Gastroesophageal sphincter (tissue), 4 donors: ENCODE measurements at regions not wholly inside any gene's neighbourhood (a gene's known extent, or its start where the extent isn't known, plus 50 kb on each side); places are given as distances from the start of the nearest gene placed in this dataset.

Source experiments
- ATAC-seq: fragments of 150-250 bp; one replicate; pipeline ENCODE4 v1.9.1; 2016; ENCODE audit warnings: mild to moderate bottlenecking, moderate library complexity
- H3K27ac ChIP-seq, 4 donors: fragments of 200-600 bp; sonication (generic) in 3 of 4; 1 replicate in 3 of 4; 2 replicates in 1 of 4; pipeline ENCODE4 v1.5.1; 2016 to 2019
- H3K27me3 ChIP-seq: fragments of 200-600 bp; sonication (generic); one replicate; pipeline ENCODE4 v1.5.1; 2019
- H3K36me3 ChIP-seq, 2 donors: fragments of 200-600 bp; sonication (generic); one replicate each; pipeline ENCODE4 v1.5.1; 2019; ENCODE audit warnings: control low read depth in 1 of 2
- H3K4me1 ChIP-seq, 3 donors: fragments of 200-600 bp; sonication (generic); 1 replicate in 2 of 3; 2 replicates in 1 of 3; pipeline ENCODE4 v1.5.1; 2016 to 2019; ENCODE audit warnings: control low read depth in 2 of 3
- H3K4me3 ChIP-seq, 2 donors: fragments of 200-600 bp; sonication (generic); one replicate each; pipeline ENCODE4 v1.5.1; 2019; ENCODE audit warnings: mild to moderate bottlenecking in 1 of 2, moderate library complexity in 1 of 2
- H3K9me3 ChIP-seq, 3 donors: fragments of 200-600 bp; sonication (generic); one replicate each; pipeline ENCODE4 v1.5.1; 2017 to 2019; ENCODE audit warnings: control low read depth in 2 of 3
- CTCF ChIP-seq, 4 experiments: fragments of 200-600 bp in 2 of 4; fragments of 450-650 bp in 2 of 4; sonication (generic) in 1 of 4; IDR thresholded peaks; one replicate each; pipeline ENCODE4 v1.5.1; 2017 to 2019; ENCODE audit warnings: antibody characterized with exemption in 4 of 4, mild to moderate bottlenecking in 2 of 4, moderate library complexity in 2 of 4
- EP300 ChIP-seq: sonication (generic); formaldehyde crosslinking; IDR thresholded peaks from one replicate; pipeline ENCODE4 v1.6.1; 2017; ENCODE audit warnings: antibody characterized with exemption, mild to moderate bottlenecking
- POLR2A ChIP-seq, 2 donors: fragments of 450-650 bp; IDR thresholded peaks; one replicate each; pipeline ENCODE4 v1.6.1; 2017; ENCODE audit warnings: antibody characterized with exemption in 2 of 2, mild to moderate bottlenecking in 2 of 2, moderate library complexity in 1 of 2
- POLR2AphosphoS5 ChIP-seq: sonication (generic); formaldehyde crosslinking; IDR thresholded peaks from one replicate; pipeline ENCODE4 v1.6.1; 2017; ENCODE audit warnings: antibody characterized with exemption
- WGBS, 2 donors: methylation state at CpG; one replicate each; pipeline ENCODE4 v1.1.5; 2018; ENCODE audit warnings: low coverage in 1 of 2; 5-methylcytosine and 5-hydroxymethylcytosine counted together

GRCh38 chr15:26352909-26353308 lies 420.0 kb downstream of the GABRB3 start:
- no peak for ATAC-seq
- Histone ChIP-seq H3K4me3 (no peak overlapping the region), H3K4me1 (no peaks in the 10 kb centered on the region), H3K9me3 (peaks cover 0 to 9% (median 0%) of the 10 kb centered on the region in 3 donors), H3K36me3 (no peaks in the 10 kb centered on the region), H3K27ac (no peak overlapping the region), H3K27me3 (no peaks in the 10 kb centered on the region)
- TF ChIP-seq POLR2AphosphoS5 (no peak), CTCF (IDR thresholded peaks at IDR 0.05) (no peak), POLR2A (IDR thresholded peaks at IDR 0.05) (no peak), EP300 (no peak)
- WGBS, 2 donors: 79 to 83% methylated on average over 1 to 3 of the region's 4 CpGs

GRCh38 chr15:26352406-26352805 lies 420.5 kb downstream of the GABRB3 start:
- no peak for TF ChIP-seq EP300
- no peak for TF ChIP-seq CTCF (IDR thresholded peaks at IDR 0.05)
- TF ChIP-seq POLR2A (IDR thresholded peaks at IDR 0.05): no peak
- no peak for TF ChIP-seq POLR2AphosphoS5
- Histone ChIP-seq H3K27me3 (no peaks in the 10 kb centered on the region), H3K4me3 (no peak overlapping the region), H3K4me1 (no peaks in the 10 kb centered on the region), H3K9me3 (peaks cover 0 to 9% (median 0%) of the 10 kb centered on the region in 3 donors), H3K36me3 (no peaks in the 10 kb centered on the region), H3K27ac (no peak overlapping the region)
- no peak for ATAC-seq
- WGBS, 2 donors: 67 to 78% methylated on average over 4 of the region's 4 CpGs

- Histone ChIP-seq H3K27ac (no peak overlapping the region), H3K4me3 (no peak overlapping the region), H3K9me3 (no peaks in the 10 kb centered on the region), H3K27me3 (no peaks in the 10 kb centered on the region), H3K4me1 (peaks cover 0 to 5% (median 0%) of the 10 kb centered on the region in 3 donors), H3K36me3 (no peaks in the 10 kb centered on the region)
- TF ChIP-seq CTCF (IDR thresholded peaks at IDR 0.05): no peak
- TF ChIP-seq POLR2AphosphoS5: no peak
- no peak for TF ChIP-seq EP300
- no peak for TF ChIP-seq POLR2A (IDR thresholded peaks at IDR 0.05)
- no peak for ATAC-seq
These were observed 447.4 kb downstream of the GABRB3 start for GRCh38 chr15:26325495-26325894.

GRCh38 chr15:26323566-26323965 lies 449.3 kb downstream of the GABRB3 start:
- H3K27me3 ChIP-seq: no peaks in the 10 kb centered on the region
- ATAC-seq: no peak
- no peaks in the 10 kb centered on the region for H3K9me3 ChIP-seq
- H3K27ac ChIP-seq: no peak overlapping the region
- WGBS, 2 donors: 32 to 37% methylated on average over 3 to 4 of the region's 4 CpGs
- no peak overlapping the region for H3K4me3 ChIP-seq
- TF ChIP-seq POLR2A (IDR thresholded peaks at IDR 0.05) (no peak), EP300 (no peak), POLR2AphosphoS5 (no peak), CTCF (IDR thresholded peaks at IDR 0.05) (no peak)
- H3K36me3 ChIP-seq: no peaks in the 10 kb centered on the region
- H3K4me1 ChIP-seq: peaks cover 0 to 5% (median 0%) of the 10 kb centered on the region in 3 donors

- Histone ChIP-seq H3K9me3 (no peaks in the 10 kb centered on the region), H3K4me1 (peaks cover 0 to 5% (median 0%) of the 10 kb centered on the region in 3 donors), H3K36me3 (no peaks in the 10 kb centered on the region), H3K27me3 (no peaks in the 10 kb centered on the region), H3K27ac (no peak overlapping the region), H3K4me3 (no peak overlapping the region)
- 86 to 89% methylated on average over 1 of the region's 1 CpG for WGBS, 2 donors
- TF ChIP-seq EP300 (no peak), POLR2A (IDR thresholded peaks at IDR 0.05) (no peak), POLR2AphosphoS5 (no peak), CTCF (IDR thresholded peaks at IDR 0.05) (no peak)
- ATAC-seq: no peak
These were observed 454.2 kb downstream of the GABRB3 start for GRCh38 chr15:26318689-26319088.
